SU-DHL-6 (cell line): ENCODE measurements at regions not wholly inside any gene's neighbourhood (a gene's known extent, or its start where the extent isn't known, plus 50 kb on each side); places are given as distances from the start of the nearest gene placed in this dataset.

Experiments
- H2AFZ ChIP-seq: fragments of 200-600 bp; sonication (generic); 2 replicates; pipeline ENCODE4 v1.6.1; 2014; ENCODE audit warnings: low read depth, mild to moderate bottlenecking, moderate library complexity, mixed read lengths, antibody characterized with exemption, low read length; ENCODE audit not compliant: severe bottlenecking
- H3F3A ChIP-seq: fragments of 200-600 bp; shearing (Covaris generic); 2 replicates; pipeline ENCODE4 v1.6.0; 2016; ENCODE audit warnings: antibody characterized with exemption, mild to moderate bottlenecking; ENCODE audit not compliant: insufficient read depth
- H3K27ac ChIP-seq: fragments of 200-600 bp; sonication (generic); 2 replicates; pipeline ENCODE4 v1.5.1; 2016; ENCODE audit warnings: low read depth, mild to moderate bottlenecking, low read length, moderate library complexity, mixed read lengths
- H3K27me3 ChIP-seq: fragments of 200-600 bp; sonication (generic), shearing (Covaris generic); 2 replicates; pipeline ENCODE4 v1.6.0; 2014; ENCODE audit warnings: mild to moderate bottlenecking, low read length
- H3K36me3 ChIP-seq: fragments of 200-600 bp; sonication (generic); 2 replicates; pipeline ENCODE4 v1.6.1; 2014; ENCODE audit warnings: mild to moderate bottlenecking, low read length, mixed read lengths
- H3K4me2 ChIP-seq: fragments of 300-600, 200-600 bp; shearing (Covaris generic), sonication (generic); 2 replicates; pipeline ENCODE4 v1.6.0; 2014; ENCODE audit warnings: low read length, low read depth, mild to moderate bottlenecking; ENCODE audit not compliant: poor library complexity, severe bottlenecking
- H3K4me3 ChIP-seq: fragments of 200-600 bp; sonication (generic); 2 replicates; pipeline ENCODE4 v1.5.1; 2014; ENCODE audit warnings: antibody characterized with exemption, low read length, mild to moderate bottlenecking, mixed read lengths; ENCODE audit not compliant: insufficient read depth, poor library complexity, severe bottlenecking
- H3K79me2 ChIP-seq: fragments of 200-600 bp; sonication (generic); 2 replicates; pipeline ENCODE4 v1.6.1; 2014; ENCODE audit warnings: mild to moderate bottlenecking, low read length, moderate library complexity; ENCODE audit not compliant: insufficient read depth
- H3K9ac ChIP-seq: fragments of 200-600 bp; sonication (generic); 2 replicates; pipeline ENCODE4 v1.7.0; 2014; ENCODE audit warnings: mild to moderate bottlenecking, low read length
- H3K9me2 ChIP-seq: fragments of 200-600 bp; sonication (generic); replicated peaks from 2 replicates; pipeline ENCODE4 v1.6.1; 2014; ENCODE audit warnings: low read length; ENCODE audit not compliant: insufficient read depth
- H3K9me3 ChIP-seq: fragments of 200-600 bp; sonication (generic); 2 replicates; pipeline ENCODE4 v1.6.1; 2014; ENCODE audit warnings: low read length, mixed read lengths; ENCODE audit not compliant: insufficient read depth
- H4K20me1 ChIP-seq: fragments of 200-600 bp; sonication (generic); 2 replicates; pipeline ENCODE4 v1.6.1; 2014; ENCODE audit warnings: low read depth, mild to moderate bottlenecking, antibody characterized with exemption, low read length, moderate library complexity, mixed read lengths
- CTCF ChIP-seq: fragments of 200-600 bp; sonication (generic); IDR thresholded peaks from one replicate; pipeline ENCODE4 v1.5.1; 2017; ENCODE audit warnings: antibody characterized with exemption, mild to moderate bottlenecking, low read length, moderate library complexity; ENCODE audit not compliant: insufficient read depth, poor library complexity, severe bottlenecking
- EZH2phosphoT487 ChIP-seq: fragments of 200-600 bp; sonication (generic), shearing (Covaris generic); conservative IDR thresholded peaks from 2 replicates; pipeline ENCODE4 v1.6.1; 2018; ENCODE audit warnings: mild to moderate bottlenecking, antibody characterized with exemption, low read length, moderate library complexity, mixed read lengths

GRCh38 chr5:145483212-145483611 is 351.9 kb downstream of the PRELID2 start:
- no peaks in the 10 kb centered on the region for H3K79me2 ChIP-seq
- H3K27me3 ChIP-seq, result no peaks in the 10 kb centered on the region
- TF ChIP-seq EZH2phosphoT487, result no peak
- no peak for TF ChIP-seq CTCF
- H3K36me3 ChIP-seq, result no peaks in the 10 kb centered on the region
- no peak overlapping the region for H2AFZ ChIP-seq
- no peaks in the 10 kb centered on the region for H3K9me2 ChIP-seq
- no peak overlapping the region for H3K4me3 ChIP-seq
- no peaks in the 10 kb centered on the region for H4K20me1 ChIP-seq
- no peak overlapping the region for H3K9ac ChIP-seq
- H3K4me2 ChIP-seq, result no peak overlapping the region
- no peaks in the 10 kb centered on the region for H3F3A ChIP-seq
- no peak overlapping the region for H3K27ac ChIP-seq
- no peaks in the 10 kb centered on the region for H3K9me3 ChIP-seq

DNA sequence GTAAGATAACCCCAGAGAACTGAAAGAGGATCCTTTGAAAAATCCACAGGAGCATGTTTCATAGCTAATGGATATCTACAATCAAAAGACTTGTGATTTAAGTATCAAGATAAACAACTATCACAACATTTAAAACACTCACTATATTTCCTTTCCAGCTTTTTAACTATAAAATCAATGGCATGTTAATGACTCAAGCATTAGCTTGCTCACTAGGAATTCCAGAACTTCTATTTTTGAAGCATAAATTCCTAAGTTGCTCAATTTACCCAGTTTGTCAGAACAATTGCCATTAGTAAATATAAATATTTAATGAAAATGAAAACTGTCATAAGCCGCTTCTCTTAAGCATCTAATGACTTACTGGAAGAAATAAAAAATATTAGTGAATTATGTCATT is 355.3 kb downstream of the PRELID2 start:
- Histone ChIP-seq H3K79me2 (no peaks in the 10 kb centered on the region), H3K27ac (no peak overlapping the region), H3K9me3 (no peaks in the 10 kb centered on the region), H3K9me2 (no peaks in the 10 kb centered on the region), H3K27me3 (no peaks in the 10 kb centered on the region), H3F3A (no peaks in the 10 kb centered on the region), H3K36me3 (no peaks in the 10 kb centered on the region), H3K9ac (no peak overlapping the region), H3K4me3 (no peak overlapping the region), H4K20me1 (no peaks in the 10 kb centered on the region), H2AFZ (no peak overlapping the region), H3K4me2 (no peak overlapping the region)
- no peak for TF ChIP-seq CTCF
- no peak for TF ChIP-seq EZH2phosphoT487

- no peak overlapping the region for H3K27ac ChIP-seq
Measured at GRCh38 chr5:145479271-145479670, 355.9 kb downstream of the PRELID2 start.

More at GRCh38 chr5:145479271-145479670, 355.9 kb downstream of the PRELID2 start:
- no peaks in the 10 kb centered on the region for H3K27me3 ChIP-seq
- no peaks in the 10 kb centered on the region for H3K36me3 ChIP-seq
- H3K9ac ChIP-seq, result no peak overlapping the region
- no peaks in the 10 kb centered on the region for H4K20me1 ChIP-seq
- no peak overlapping the region for H2AFZ ChIP-seq
- no peaks in the 10 kb centered on the region for H3K79me2 ChIP-seq
- H3K4me3 ChIP-seq, result no peak overlapping the region
- H3K9me3 ChIP-seq, result no peaks in the 10 kb centered on the region
- TF ChIP-seq CTCF (no peak), EZH2phosphoT487 (no peak)
- no peaks in the 10 kb centered on the region for H3F3A ChIP-seq
- no peak overlapping the region for H3K4me2 ChIP-seq
- H3K9me2 ChIP-seq, result no peaks in the 10 kb centered on the region
